ENCODE measurements at regions not wholly inside any gene's neighbourhood (a gene's known extent, or its start where the extent isn't known, plus 50 kb on each side); places are given as distances from the start of the nearest gene placed in this dataset.
"Not testable (repeated sequence)": the region's sequence is repeated elsewhere in the genome, so short reads cannot be mapped to it uniquely, and the experiment has no call there.

- no peak for DNase-seq
Observed at GRCh38 chr5:18630458-18631045, 996.3 kb downstream of the TAF11L14 start.

GRCh38 chr5:18652404-18653215, 1018.4 kb downstream of the TAF11L14 start:
- no peak for DNase-seq

- no peak for DNase-seq
Observed at GRCh38 chr5:18653216-18653752, 1019.0 kb downstream of the TAF11L14 start.

- DNase-seq, result no peak
Observed at GRCh38 chr5:18660511-18660910, 1026.3 kb downstream of the TAF11L14 start.

- DNase-seq, result no peak
Observed at GRCh38 chr5:18662231-18662630, 1028.0 kb downstream of the TAF11L14 start.

GRCh38 chr5:18674212-18674611, 1040.0 kb downstream of the TAF11L14 start:
- not testable (repeated sequence) for DNase-seq

GRCh38 chr5:18675041-18675440, 1040.8 kb downstream of the TAF11L14 start:
- DNase-seq, result no peak

GRCh38 chr5:18686253-18686652, 1052.0 kb downstream of the TAF11L14 start:
- DNase-seq, result no peak

- DNase-seq, result no peak
Observed at GRCh38 chr5:18687429-18687828, 1053.2 kb downstream of the TAF11L14 start.

GRCh38 chr5:18699681-18700080, 1065.4 kb downstream of the TAF11L14 start:
- no peak for DNase-seq

GRCh38 chr5:18702821-18703220, 1068.6 kb downstream of the TAF11L14 start:
- DNase-seq, result no peak

- no peak for DNase-seq
Observed at GRCh38 chr5:18712936-18713485, 1078.8 kb downstream of the TAF11L14 start.

GRCh38 chr5:18720002-18720401, 1085.7 kb downstream of the TAF11L14 start:
- DNase-seq, result no peak

- no peak for DNase-seq
Observed at GRCh38 chr5:18732556-18733479, 1098.6 kb downstream of the TAF11L14 start.

- DNase-seq, result no peak
Observed at GRCh38 chr5:18736051-18736398, 1101.8 kb downstream of the TAF11L14 start.

GRCh38 chr5:18736736-18737135, 1102.5 kb downstream of the TAF11L14 start:
- DNase-seq, result not testable (repeated sequence)

GRCh38 chr5:18740301-18740700, 1106.0 kb downstream of the TAF11L14 start:
- no peak for DNase-seq

- no peak for DNase-seq
Observed at GRCh38 chr5:18742830-18743229, 1108.6 kb downstream of the TAF11L14 start.

GRCh38 chr5:18744441-18744840, 1110.2 kb downstream of the TAF11L14 start:
- DNase-seq, result no peak

- DNase-seq, result no peak
Observed at GRCh38 chr5:18745042-18745987, 1111.1 kb downstream of the TAF11L14 start.

- DNase-seq, result peak; percentile 41
Observed at GRCh38 chr5:18745988-18746615, 1111.8 kb downstream of the TAF11L14 start.

Measured in activated naive CD4-positive, alpha-beta T cell treated with anti-CD3 and anti-CD28 coated beads, Interleukin-2, amount 50 U/mL, for 16 hours (primary cell).